ENCODE measurements at regions not wholly inside any gene's neighbourhood (a gene's known extent, or its start where the extent isn't known, plus 50 kb on each side); places are given as distances from the start of the nearest gene placed in this dataset.

DNA sequence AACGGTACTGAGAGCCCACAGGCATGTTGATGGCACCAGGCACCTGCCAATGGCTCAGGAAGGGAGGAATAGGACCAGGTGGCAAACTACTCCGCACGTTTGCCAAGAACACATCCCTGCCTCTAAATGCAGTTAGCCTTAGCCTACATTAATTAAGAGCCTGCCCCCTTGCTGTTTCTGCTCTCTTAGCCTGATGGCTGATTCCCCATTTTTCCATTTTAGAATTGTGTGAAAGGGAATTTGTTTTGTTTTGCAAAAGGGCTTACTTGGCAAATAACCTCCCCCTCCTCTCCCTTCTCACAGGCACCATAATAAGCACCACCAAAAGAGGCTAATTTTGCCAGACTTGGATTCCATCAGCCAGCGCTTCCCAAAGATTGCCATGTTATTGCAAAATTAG is 1203.2 kb downstream of the SORCS3 start:
- Histone ChIP-seq H2BK15ac (ENCODE audit: low read length) (no peak overlapping the region), H4K20me1 (replicated peaks in 1 of 2; ENCODE audit: control insufficient read depth in 1 of 2, insufficient read depth in 2 of 2, low read length in 2 of 2) (no peaks in the 10 kb centered on the region), H3K18ac (ENCODE audit: extremely low read depth, low read length) (no peak overlapping the region), H2AK5ac (ENCODE audit: low read depth, low read length) (no peak overlapping the region), H2AFZ (ENCODE audit: low read length) (peak overlapping the region; percentile 54; the same call in 1 of the 2 replicates), H3K56ac (replicated peaks; ENCODE audit: insufficient read length, low read depth, low read length) (no peak overlapping the region), H4K91ac (replicated peaks; ENCODE audit: insufficient read length, low read length) (no peak overlapping the region), H3K79me2 (ENCODE audit: control insufficient read depth in 1 of 2, insufficient read depth in 2 of 2, low read length in 2 of 2) (no peaks in the 10 kb centered on the region), H3K4me3 (ENCODE audit: extremely low read depth in 1 of 4, insufficient read depth in 2 of 4, low read depth in 3 of 4, low read length in 4 of 4) (peak overlapping the region in 2 of 4 experiments; percentile 3 to 36; a peak in 1 of 8 replicates), H3K4me2 (ENCODE audit: insufficient read depth in 1 of 2, low read depth in 2 of 2, low read length in 2 of 2) (peak overlapping the region; percentile 53 to 58), H3K36me3 (ENCODE audit: control insufficient read depth in 2 of 4, insufficient read depth in 4 of 4, low read length in 3 of 4) (no peaks in the 10 kb centered on the region), H2BK20ac (ENCODE audit: low read length) (no peak overlapping the region), H3K23me2 (ENCODE audit: low read depth, low read length) (no peaks in the 10 kb centered on the region), H4K8ac (ENCODE audit: extremely low read depth, insufficient read depth, low read length) (no peak overlapping the region), H4K5ac (ENCODE audit: insufficient read length, low read depth, low read length) (no peak overlapping the region), H2BK5ac (ENCODE audit: low read depth, low read length) (no peak overlapping the region), H2BK12ac (ENCODE audit: low read depth, low read length) (peak overlapping the region; percentile 41; the same call in 1 of the 2 replicates), H2BK120ac (replicated peaks; ENCODE audit: low read depth, low read length) (no peak overlapping the region), H3K14ac (ENCODE audit: insufficient read length) (no peak overlapping the region), H3K9me3 (ENCODE audit: insufficient read depth in 2 of 2, low read depth in 1 of 2, low read length in 1 of 2) (no peaks in the 10 kb centered on the region), H3K4me1 (replicated peaks in 1 of 4; ENCODE audit: control insufficient read depth in 3 of 4, insufficient read depth in 4 of 4, low read length in 3 of 4) (peaks cover 2 to 13% (median 7%) of the 10 kb centered on the region in 4 experiments; a peak in 4 of 7 replicates), H3K23ac (ENCODE audit: insufficient read length) (no peak overlapping the region), H3K27me3 (replicated peaks in 1 of 4; ENCODE audit: control insufficient read depth in 3 of 4, extremely low read depth in 1 of 4, insufficient read depth in 3 of 4, low read length in 3 of 4) (no peaks in the 10 kb centered on the region), H3K79me1 (ENCODE audit: low read depth, low read length) (no peaks in the 10 kb centered on the region), H3K27ac (ENCODE audit: low read depth, low read length) (no peak overlapping the region), H3K9ac (replicated peaks in 1 of 4; ENCODE audit: extremely low read depth in 1 of 4, low read depth in 3 of 4, low read length in 3 of 4) (no peak overlapping the region), H3K4ac (replicated peaks; ENCODE audit: insufficient read length, low read depth, low read length) (no peak overlapping the region)
- WGBS, 2 experiments (ENCODE audit: extremely low coverage in 1 of 2, insufficient coverage in 1 of 2, insufficient read length in 1 of 2, insufficient replicate concordance in 2 of 2, low coverage in 1 of 2, low lambda C conversion rate in 2 of 2, missing lambda C conversion rate in 1 of 2), result 47% methylated on average over 4 of the region's 4 CpGs; no CpG with 5 or more reads in 1 of the 2 experiments
- TF ChIP-seq YY1 (IDR thresholded peaks at IDR 0.05; ENCODE audit: low read depth, low read length) (0 out of 2 replicates have a peak, but pooled peaks have one; percentile 19), CEBPB (IDR thresholded peaks at IDR 0.05; ENCODE audit: low read depth, low read length) (no peak), RNF2 (IDR thresholded peaks at IDR 0.05; ENCODE audit: borderline replicate concordance, low read depth, low read length, missing control alignments, poor library complexity, severe bottlenecking) (no peak), CHD2 (IDR thresholded peaks at IDR 0.05; ENCODE audit: low read length) (no peak)
- ChIA-PET CTCF (ENCODE audit: partially characterized antibody) (interaction anchor here (0.6 to 1.8 kb wide), 4 partner anchors 10 to 450 kb away, joined by 3 to 4 read pairs (median 4); no protein-coding TSS in a partner anchor), POLR2A (ENCODE audit: partially characterized antibody) (no interaction called here)
- FAIRE-seq (no peak), DNase-seq (ENCODE audit: low read depth in 1 of 2, low spot score in 2 of 2) (no peak)
